NT2/D1 (cell line): ENCODE measurements at regions not wholly inside any gene's neighbourhood (a gene's known extent, or its start where the extent isn't known, plus 50 kb on each side); places are given as distances from the start of the nearest gene placed in this dataset.
"Not testable (repeated sequence)": the region's sequence is repeated elsewhere in the genome, so short reads cannot be mapped to it uniquely, and the experiment has no call there.

Experiments
- DNase-seq: peaks from one replicate; pipeline ENCODE4 v3.0.0-alpha.2; 2011; ENCODE audit warnings: low read depth, low spot score
- H3K27me3 ChIP-seq: 2 replicates; pipeline ENCODE4 v1.6.0; 2011; ENCODE audit warnings: mild to moderate bottlenecking; ENCODE audit not compliant: insufficient read length, insufficient read depth
- H3K36me3 ChIP-seq: 2 replicates; pipeline ENCODE4 v1.6.1; 2011; ENCODE audit warnings: mild to moderate bottlenecking, low read length, mixed read lengths; ENCODE audit not compliant: insufficient read depth, insufficient read length
- H3K4me1 ChIP-seq: 2 replicates; pipeline ENCODE4 v1.5.1; 2011; ENCODE audit not compliant: insufficient read depth, insufficient read length
- H3K4me3 ChIP-seq: 2 replicates; pipeline ENCODE4 v1.5.1; 2011; ENCODE audit warnings: low read depth; ENCODE audit not compliant: insufficient read length
- H3K9ac ChIP-seq: 2 replicates; pipeline ENCODE4 v1.6.0; 2011; ENCODE audit warnings: low read depth; ENCODE audit not compliant: insufficient read length
- H3K9me3 ChIP-seq: 2 replicates; pipeline ENCODE4 v1.5.1; 2011; ENCODE audit warnings: mild to moderate bottlenecking, low read length; ENCODE audit not compliant: insufficient read depth
- SUZ12 ChIP-seq: IDR thresholded peaks from 2 replicates; pipeline ENCODE4 v1.6.1; 2011; ENCODE audit not compliant: insufficient read length, insufficient read depth; ENCODE audit errors: extremely low read depth
- YY1 ChIP-seq: IDR thresholded peaks from 2 replicates; pipeline ENCODE4 v1.6.1; 2011; ENCODE audit not compliant: insufficient read length, insufficient read depth
- ZNF274 ChIP-seq: IDR thresholded peaks from 2 replicates; pipeline ENCODE4 v1.6.1; 2011; ENCODE audit warnings: mild to moderate bottlenecking, low read depth, low read length

- Histone ChIP-seq H3K36me3 (no peaks in the 10 kb centered on the region), H3K4me3 (peak overlapping the region; percentile 29), H3K4me1 (no peaks in the 10 kb centered on the region), H3K9me3 (no peaks in the 10 kb centered on the region), H3K9ac (no peak overlapping the region), H3K27me3 (peaks cover 50% of the 10 kb centered on the region)
- DNase-seq, result no peak
- TF ChIP-seq SUZ12 (peak; percentile 52), YY1 (no peak)
Measured at GRCh38 chr20:29408034-29408695, 1849.3 kb upstream of the DEFB115 start.

- not testable (repeated sequence) for H3K9ac ChIP-seq, H3K4me1 ChIP-seq, H3K9me3 ChIP-seq, DNase-seq, H3K36me3 ChIP-seq
- peaks cover 50% of the 10 kb centered on the region for H3K27me3 ChIP-seq
- H3K4me3 ChIP-seq, result peak overlapping the region; percentile 29
Measured at GRCh38 chr20:29408707-29409106, 1848.8 kb upstream of the DEFB115 start.

- not testable (repeated sequence) for DNase-seq, H3K36me3 ChIP-seq, H3K9me3 ChIP-seq, H3K9ac ChIP-seq, H3K4me1 ChIP-seq
- peak overlapping the region; percentile 34 for H3K4me3 ChIP-seq
- H3K27me3 ChIP-seq, result peaks cover 55% of the 10 kb centered on the region
Measured at GRCh38 chr20:29409160-29409689, 1848.2 kb upstream of the DEFB115 start.

- Histone ChIP-seq H3K4me1 (no peaks in the 10 kb centered on the region), H3K9me3 (no peaks in the 10 kb centered on the region), H3K27me3 (peaks cover 60% of the 10 kb centered on the region), H3K9ac (peak overlapping the region; percentile 44), H3K4me3 (peak overlapping the region; percentile 34), H3K36me3 (no peaks in the 10 kb centered on the region)
- TF ChIP-seq SUZ12 (no peak), ZNF274 (no peak), YY1 (no peak)
- no peak for DNase-seq
Measured at GRCh38 chr20:29409833-29410805, 1847.3 kb upstream of the DEFB115 start.

DNA sequence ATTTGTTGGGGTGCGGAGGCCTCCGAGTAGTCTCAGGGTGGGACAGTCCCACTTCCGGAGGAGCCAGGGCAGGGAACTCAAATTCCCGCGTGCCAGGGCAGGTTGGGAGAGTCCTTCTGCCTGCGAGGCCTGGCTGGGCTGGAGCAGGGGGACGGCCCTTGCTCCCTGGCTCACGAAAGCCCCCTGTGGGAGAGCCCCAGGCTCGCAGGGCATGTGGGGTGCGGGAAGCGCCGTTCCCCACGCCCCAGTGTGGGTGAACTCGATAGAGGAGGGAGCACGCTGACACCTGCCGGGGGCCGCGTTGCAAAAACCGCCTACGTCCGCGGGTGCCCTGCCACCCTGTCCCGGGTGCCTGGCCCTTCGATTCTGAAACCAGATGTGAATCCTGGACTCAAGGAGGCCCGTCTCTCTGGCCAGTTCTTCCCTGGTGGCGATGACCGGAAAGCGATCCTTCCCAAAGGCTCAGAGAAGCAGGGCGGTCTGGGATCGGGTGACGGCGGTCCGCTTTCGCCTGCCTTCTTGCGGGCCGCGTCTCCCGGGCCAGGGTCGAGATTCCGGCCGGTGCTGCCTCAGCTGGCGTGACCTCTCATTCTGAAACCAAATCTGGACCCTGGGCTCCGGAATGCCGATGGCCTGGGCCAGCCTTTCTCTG lies 1846.5 kb upstream of the DEFB115 start:
- Histone ChIP-seq H3K9me3 (no peaks in the 10 kb centered on the region), H3K4me3 (peak overlapping the region; percentile 21), H3K4me1 (no peaks in the 10 kb centered on the region), H3K36me3 (no peaks in the 10 kb centered on the region), H3K27me3 (peaks cover 59% of the 10 kb centered on the region), H3K9ac (no peak overlapping the region)
- TF ChIP-seq YY1, result no peak
- no peak for TF ChIP-seq SUZ12
- TF ChIP-seq ZNF274, result no peak
- no peak for DNase-seq

DNA sequence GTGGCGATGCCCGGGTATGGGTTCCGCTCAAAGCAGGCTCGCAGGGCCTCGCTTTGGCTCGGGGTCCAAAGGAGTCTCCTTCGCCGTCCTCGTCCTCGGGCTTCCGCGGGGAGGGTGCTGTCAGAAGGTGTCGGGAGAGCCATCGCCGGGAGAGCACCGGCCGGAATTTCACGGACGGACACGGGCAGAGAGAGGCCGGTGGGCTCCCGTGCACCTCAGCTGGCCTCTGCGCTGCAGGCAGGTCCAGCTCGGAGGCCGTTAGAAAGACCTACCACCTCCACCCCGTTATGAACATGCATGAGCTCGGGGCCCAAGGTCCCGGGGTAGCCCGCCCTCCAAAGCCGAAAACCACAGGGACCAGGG lies 1846.0 kb upstream of the DEFB115 start:
- H3K9me3 ChIP-seq, DNase-seq: not testable (repeated sequence)

DNA sequence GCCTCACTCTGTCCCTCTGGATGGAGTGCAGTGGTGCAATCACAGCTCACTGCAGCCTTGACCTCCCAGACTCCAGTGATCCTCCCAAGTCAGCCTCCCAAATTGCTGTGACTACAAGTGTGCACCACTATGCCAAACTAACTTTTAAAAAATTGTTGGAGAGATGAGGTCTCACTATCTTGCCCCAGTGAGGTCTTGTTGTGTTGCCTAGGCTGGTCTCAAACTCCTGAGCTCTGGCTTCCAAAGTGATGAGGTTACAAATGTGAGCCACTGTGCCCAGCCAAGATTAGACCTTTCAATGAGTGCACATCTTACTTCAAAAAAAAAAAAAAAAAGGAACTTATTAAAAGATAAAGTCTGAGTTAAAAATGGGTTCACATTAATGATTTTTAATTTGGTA lies 1838.1 kb upstream of the DEFB115 start:
- H3K4me1 ChIP-seq, result no peaks in the 10 kb centered on the region
- no peaks in the 10 kb centered on the region for H3K36me3 ChIP-seq
- TF ChIP-seq ZNF274 (no peak), SUZ12 (no peak), YY1 (no peak)
- no peak overlapping the region for H3K4me3 ChIP-seq
- H3K27me3 ChIP-seq, result peaks cover 3% of the 10 kb centered on the region
- DNase-seq, result no peak
- no peak overlapping the region for H3K9ac ChIP-seq
- no peaks in the 10 kb centered on the region for H3K9me3 ChIP-seq

More for the DNA sequence above, 1846.0 kb upstream of the DEFB115 start:
- H3K36me3 ChIP-seq, H3K4me3 ChIP-seq, H3K9ac ChIP-seq, H3K4me1 ChIP-seq: not testable (repeated sequence)
- H3K27me3 ChIP-seq, result peaks cover 55% of the 10 kb centered on the region
